HL-60 (cell line): ENCODE measurements at regions not wholly inside any gene's neighbourhood (a gene's known extent, or its start where the extent isn't known, plus 50 kb on each side); places are given as distances from the start of the nearest gene placed in this dataset.
"Not testable (repeated sequence)": the region's sequence is repeated elsewhere in the genome, so short reads cannot be mapped to it uniquely, and the experiment has no call there.

ENCODE experiments used
- DNase-seq, 2 experiments: peaks; one replicate each; pipeline ENCODE4 v3.0.0-alpha.2; 2010 to 2020; ENCODE audit warnings: low read depth in 1 of 2, low spot score in 1 of 2
- H3K27ac ChIP-seq: fragments of 250-450 bp; sonication (Bioruptor Pico); replicated peaks from 2 replicates; pipeline ENCODE4 v1.5.1; 2020; ENCODE audit warnings: mild to moderate bottlenecking, moderate library complexity
- H3K27me3 ChIP-seq: fragments of 250-450 bp; sonication (Bioruptor Pico); 2 replicates; pipeline ENCODE4 v1.5.1; 2021; ENCODE audit warnings: mild to moderate bottlenecking, moderate library complexity; ENCODE audit not compliant: insufficient read depth, poor library complexity, severe bottlenecking
- H3K4me3 ChIP-seq: replicated peaks from 2 replicates; pipeline ENCODE4 v1.5.1; 2011; ENCODE audit warnings: mild to moderate bottlenecking, control low read depth, low read length; ENCODE audit not compliant: insufficient read depth
- GABPA ChIP-seq: IDR thresholded peaks from 2 replicates; pipeline ENCODE4 v1.6.1; 2012; ENCODE audit warnings: low read depth
- POLR2AphosphoS5 ChIP-seq: IDR thresholded peaks from 2 replicates; pipeline ENCODE4 v1.6.1; 2012; ENCODE audit warnings: low read depth
- SPI1 ChIP-seq: IDR thresholded peaks from 2 replicates; pipeline ENCODE4 v1.6.1; 2012; ENCODE audit warnings: low read depth, mild to moderate bottlenecking, borderline replicate concordance
- TF ChIP-seq, protein P1 (sequence below): IDR thresholded peaks from 2 replicates; pipeline ENCODE4 v1.6.1; 2012; ENCODE audit warnings: low read depth; ENCODE audit not compliant: insufficient replicate concordance
- TF ChIP-seq, protein P2 (sequence below): IDR thresholded peaks from one replicate; pipeline ENCODE4 v1.5.1; 2011; ENCODE audit warnings: low read length, control low read depth, inconsistent platforms; ENCODE audit not compliant: insufficient read depth

DNA sequence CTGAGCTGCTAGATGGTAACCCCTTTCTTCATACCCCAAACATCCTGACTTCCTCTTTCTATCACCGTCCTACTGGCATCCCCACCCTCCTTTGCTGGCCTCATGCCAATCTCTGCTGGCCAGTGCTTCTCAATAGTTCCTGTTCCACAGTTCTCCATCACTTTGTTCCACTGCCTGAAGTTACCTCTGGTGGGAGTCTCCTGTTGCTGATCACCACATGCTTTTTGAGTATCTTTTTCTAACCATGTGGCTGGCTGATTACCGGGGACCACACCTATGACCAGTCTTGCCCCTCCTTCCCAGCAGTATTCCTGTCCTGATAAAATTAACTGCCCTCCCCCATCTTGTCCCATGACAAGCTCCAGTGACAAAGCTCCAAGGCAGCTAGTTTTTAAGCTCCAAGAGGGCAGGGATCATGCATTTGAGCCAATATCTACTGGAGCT is 380.4 kb upstream of the CCL2 start:
- H3K27ac ChIP-seq: no peak overlapping the region
- H3K27me3 ChIP-seq: no peaks in the 10 kb centered on the region
- no peak overlapping the region for H3K4me3 ChIP-seq
- TF ChIP-seq, protein P1, sequence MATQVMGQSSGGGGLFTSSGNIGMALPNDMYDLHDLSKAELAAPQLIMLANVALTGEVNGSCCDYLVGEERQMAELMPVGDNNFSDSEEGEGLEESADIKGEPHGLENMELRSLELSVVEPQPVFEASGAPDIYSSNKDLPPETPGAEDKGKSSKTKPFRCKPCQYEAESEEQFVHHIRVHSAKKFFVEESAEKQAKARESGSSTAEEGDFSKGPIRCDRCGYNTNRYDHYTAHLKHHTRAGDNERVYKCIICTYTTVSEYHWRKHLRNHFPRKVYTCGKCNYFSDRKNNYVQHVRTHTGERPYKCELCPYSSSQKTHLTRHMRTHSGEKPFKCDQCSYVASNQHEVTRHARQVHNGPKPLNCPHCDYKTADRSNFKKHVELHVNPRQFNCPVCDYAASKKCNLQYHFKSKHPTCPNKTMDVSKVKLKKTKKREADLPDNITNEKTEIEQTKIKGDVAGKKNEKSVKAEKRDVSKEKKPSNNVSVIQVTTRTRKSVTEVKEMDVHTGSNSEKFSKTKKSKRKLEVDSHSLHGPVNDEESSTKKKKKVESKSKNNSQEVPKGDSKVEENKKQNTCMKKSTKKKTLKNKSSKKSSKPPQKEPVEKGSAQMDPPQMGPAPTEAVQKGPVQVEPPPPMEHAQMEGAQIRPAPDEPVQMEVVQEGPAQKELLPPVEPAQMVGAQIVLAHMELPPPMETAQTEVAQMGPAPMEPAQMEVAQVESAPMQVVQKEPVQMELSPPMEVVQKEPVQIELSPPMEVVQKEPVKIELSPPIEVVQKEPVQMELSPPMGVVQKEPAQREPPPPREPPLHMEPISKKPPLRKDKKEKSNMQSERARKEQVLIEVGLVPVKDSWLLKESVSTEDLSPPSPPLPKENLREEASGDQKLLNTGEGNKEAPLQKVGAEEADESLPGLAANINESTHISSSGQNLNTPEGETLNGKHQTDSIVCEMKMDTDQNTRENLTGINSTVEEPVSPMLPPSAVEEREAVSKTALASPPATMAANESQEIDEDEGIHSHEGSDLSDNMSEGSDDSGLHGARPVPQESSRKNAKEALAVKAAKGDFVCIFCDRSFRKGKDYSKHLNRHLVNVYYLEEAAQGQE: no peak
- peak; percentile 78 for TF ChIP-seq SPI1
- peak; percentile 1 to 58 for DNase-seq

DNA sequence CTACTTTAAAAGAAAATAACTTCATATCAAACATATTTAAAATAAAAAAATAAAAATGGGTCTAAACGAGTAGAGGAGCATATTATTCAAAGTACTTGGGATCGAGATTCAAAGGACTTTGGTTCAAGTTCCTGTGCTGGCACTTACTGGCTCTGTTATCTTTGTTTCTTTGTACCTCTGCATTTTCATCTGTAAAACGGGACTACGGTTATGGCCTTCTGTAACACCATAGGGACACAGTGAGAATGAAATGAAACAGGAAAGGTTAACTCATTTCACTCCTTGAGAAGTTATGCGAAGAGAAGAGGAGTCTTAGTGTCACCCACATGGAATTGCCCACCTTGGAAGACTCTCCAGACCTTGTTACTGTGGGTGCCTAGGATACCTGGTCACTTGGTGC is 379.1 kb upstream of the CCL2 start:
- Histone ChIP-seq H3K27me3 (no peaks in the 10 kb centered on the region), H3K27ac (no peak overlapping the region), H3K4me3 (no peak overlapping the region)
- TF ChIP-seq, protein P2, sequence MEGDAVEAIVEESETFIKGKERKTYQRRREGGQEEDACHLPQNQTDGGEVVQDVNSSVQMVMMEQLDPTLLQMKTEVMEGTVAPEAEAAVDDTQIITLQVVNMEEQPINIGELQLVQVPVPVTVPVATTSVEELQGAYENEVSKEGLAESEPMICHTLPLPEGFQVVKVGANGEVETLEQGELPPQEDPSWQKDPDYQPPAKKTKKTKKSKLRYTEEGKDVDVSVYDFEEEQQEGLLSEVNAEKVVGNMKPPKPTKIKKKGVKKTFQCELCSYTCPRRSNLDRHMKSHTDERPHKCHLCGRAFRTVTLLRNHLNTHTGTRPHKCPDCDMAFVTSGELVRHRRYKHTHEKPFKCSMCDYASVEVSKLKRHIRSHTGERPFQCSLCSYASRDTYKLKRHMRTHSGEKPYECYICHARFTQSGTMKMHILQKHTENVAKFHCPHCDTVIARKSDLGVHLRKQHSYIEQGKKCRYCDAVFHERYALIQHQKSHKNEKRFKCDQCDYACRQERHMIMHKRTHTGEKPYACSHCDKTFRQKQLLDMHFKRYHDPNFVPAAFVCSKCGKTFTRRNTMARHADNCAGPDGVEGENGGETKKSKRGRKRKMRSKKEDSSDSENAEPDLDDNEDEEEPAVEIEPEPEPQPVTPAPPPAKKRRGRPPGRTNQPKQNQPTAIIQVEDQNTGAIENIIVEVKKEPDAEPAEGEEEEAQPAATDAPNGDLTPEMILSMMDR: no peak
- TF ChIP-seq POLR2AphosphoS5: no peak
- TF ChIP-seq GABPA: no peak
- no peak for DNase-seq

DNA sequence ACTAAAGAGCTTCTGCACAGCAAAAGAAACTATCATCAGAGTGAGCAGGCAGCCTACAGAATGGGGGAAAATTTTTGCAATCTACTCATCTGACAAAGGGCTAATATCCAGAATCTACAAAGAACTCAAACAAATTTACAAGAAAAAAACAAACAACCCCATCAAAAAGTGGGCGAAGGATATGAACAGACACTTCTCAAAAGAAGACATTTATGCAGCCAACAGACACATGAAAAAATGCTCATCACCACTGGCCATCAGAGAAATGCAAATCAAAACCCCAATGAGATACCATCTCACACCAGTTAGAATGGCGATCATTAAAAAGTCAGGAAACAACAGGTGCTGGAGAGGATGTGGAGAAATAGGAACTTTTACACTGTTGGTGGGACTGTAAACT is 372.8 kb upstream of the CCL2 start:
- not testable (repeated sequence) for H3K4me3 ChIP-seq, DNase-seq, H3K27me3 ChIP-seq, H3K27ac ChIP-seq

DNA sequence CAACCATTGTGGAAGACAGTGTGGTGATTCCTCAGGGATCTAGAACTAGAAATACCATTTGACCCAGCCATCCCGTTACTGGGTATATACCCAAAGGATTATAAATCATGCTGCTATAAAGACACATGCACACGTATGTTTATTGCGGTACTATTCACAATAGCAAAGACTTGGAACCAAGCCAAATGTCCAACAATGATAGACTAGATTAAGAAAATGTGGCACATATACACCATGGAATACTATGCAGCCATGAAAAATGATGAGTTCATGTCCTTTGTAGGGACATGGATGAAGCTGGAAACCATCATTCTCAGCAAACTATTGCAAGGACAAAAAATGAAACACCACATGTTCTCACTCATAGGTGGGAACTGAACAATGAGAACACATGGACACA is 372.4 kb upstream of the CCL2 start:
- not testable (repeated sequence) for H3K27ac ChIP-seq, DNase-seq, H3K4me3 ChIP-seq, H3K27me3 ChIP-seq

DNA sequence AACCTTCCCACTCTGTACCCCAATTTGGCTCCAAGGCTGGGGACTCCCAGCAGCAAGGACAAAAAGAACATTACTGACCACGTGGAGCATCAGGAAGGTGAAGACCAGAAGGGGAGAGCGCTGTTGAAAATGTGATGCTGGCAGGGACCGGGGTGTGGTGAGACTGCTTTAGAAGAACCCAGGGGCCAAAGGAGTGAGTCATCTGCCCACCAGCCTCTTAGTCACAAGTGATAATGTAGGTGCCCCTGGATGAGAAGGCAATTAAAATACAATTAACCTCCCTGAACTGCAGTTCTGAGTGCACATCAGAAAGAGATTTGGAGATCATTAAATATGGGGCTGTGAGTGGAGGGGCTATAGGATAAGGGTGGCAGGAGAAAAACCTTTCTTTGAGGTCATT is 366.6 kb upstream of the CCL2 start:
- DNase-seq: no peak
- Histone ChIP-seq H3K27ac (no peak overlapping the region), H3K4me3 (no peak overlapping the region), H3K27me3 (peaks cover 3% of the 10 kb centered on the region)
- TF ChIP-seq SPI1 (no peak), POLR2AphosphoS5 (no peak)
- TF ChIP-seq, protein P2: no peak
- TF ChIP-seq, protein P1: no peak

DNA sequence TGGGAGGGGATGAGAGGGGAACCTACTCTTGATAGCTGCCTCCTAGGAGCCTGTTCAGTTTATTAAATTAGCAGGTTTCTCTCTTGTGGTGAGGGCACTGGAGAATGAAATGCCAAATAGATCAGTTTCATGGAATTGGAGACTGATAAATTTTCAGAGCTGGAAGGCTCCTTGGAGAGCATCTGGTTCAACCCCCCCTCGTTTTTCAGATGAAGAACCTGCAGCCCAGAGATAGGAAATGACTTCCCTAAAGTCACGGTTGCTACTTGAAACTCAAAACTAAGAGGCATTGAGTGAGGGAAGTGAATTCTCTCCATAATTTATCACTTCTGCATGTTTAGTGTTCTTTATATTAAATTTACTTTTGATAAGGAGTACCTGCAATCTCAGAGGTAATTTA is 366.0 kb upstream of the CCL2 start:
- H3K4me3 ChIP-seq: no peak overlapping the region
- DNase-seq: no peak
- H3K27me3 ChIP-seq: peaks cover 3% of the 10 kb centered on the region
- TF ChIP-seq POLR2AphosphoS5: no peak
- no peak for TF ChIP-seq GABPA
- TF ChIP-seq, protein P1: no peak
- no peak for TF ChIP-seq SPI1
- TF ChIP-seq, protein P2: no peak
- H3K27ac ChIP-seq: no peak overlapping the region
